ENCODE measurements at regions not wholly inside any gene's neighbourhood (a gene's known extent, or its start where the extent isn't known, plus 50 kb on each side); places are given as distances from the start of the nearest gene placed in this dataset.

DNA sequence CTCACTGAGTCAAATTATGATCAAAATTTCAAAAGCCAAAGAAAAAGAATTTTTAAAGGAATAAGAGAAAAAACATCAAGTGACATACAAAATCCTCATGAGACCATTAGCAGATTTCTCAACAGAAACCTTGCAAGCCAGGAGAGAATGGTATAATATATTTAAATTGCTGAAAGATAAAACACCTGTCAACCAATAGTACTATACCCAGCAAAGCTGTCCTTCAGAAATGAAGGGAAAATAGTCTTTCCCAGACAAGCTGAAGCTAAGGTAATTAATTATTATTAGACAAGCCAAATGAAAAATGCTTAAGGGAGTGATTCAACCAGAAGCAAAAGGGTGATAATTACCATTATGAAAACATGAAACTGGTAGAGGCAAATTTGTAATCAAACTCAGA is 104.2 kb upstream of the TET2 start:
- Histone ChIP-seq H3K4me3 (no peak overlapping the region), H3K27me3 (no peaks in the 10 kb centered on the region), H3K27ac (replicated peaks in 1 of 4) (no peak overlapping the region), H3K36me3 (no peaks in the 10 kb centered on the region), H3K4me1 (no peaks in the 10 kb centered on the region), H3K9me3 (peaks cover 0 to 26% (median 15%) of the 10 kb centered on the region in 4 donors)
- intact Hi-C loops (cut with DNase I), result no loop called here
- DNase-seq (ENCODE audit: extremely low spot score), result no peak
- TF ChIP-seq CTCF (IDR thresholded peaks at IDR 0.05) (no peak), POLR2AphosphoS5 (IDR thresholded peaks at IDR 0.05) (no peak), POLR2A (IDR thresholded peaks at IDR 0.05; ENCODE audit: low read depth) (no peak), EP300 (IDR thresholded peaks at IDR 0.05) (no peak)

DNA sequence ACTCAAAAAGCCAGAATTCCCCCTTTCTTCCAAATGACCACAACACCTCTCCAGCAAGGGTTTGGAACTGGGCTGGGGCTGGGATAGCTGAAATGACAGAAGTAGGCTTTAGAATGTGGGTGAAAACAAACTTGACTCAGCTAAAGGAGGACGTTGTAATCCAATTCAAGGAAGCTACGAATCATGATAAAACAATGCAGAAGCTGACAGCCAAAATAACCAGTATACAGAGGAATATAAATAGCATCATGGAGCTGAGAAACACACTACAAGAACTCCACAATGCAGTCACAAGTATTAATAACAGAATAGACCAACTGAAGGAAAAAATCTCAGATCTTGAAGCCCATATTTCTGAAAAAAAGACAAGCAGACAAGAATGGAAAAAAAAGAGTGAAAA is 95.8 kb upstream of the TET2 start:
- no peaks in the 10 kb centered on the region for H3K36me3 ChIP-seq
- intact Hi-C loops (cut with DNase I), result no loop called here
- TF ChIP-seq POLR2A (IDR thresholded peaks at IDR 0.05; ENCODE audit: low read depth) (no peak), POLR2AphosphoS5 (IDR thresholded peaks at IDR 0.05) (no peak), EP300 (IDR thresholded peaks at IDR 0.05) (no peak), CTCF (IDR thresholded peaks at IDR 0.05) (no peak)
- H3K9me3 ChIP-seq, result peaks cover 0 to 14% (median 5%) of the 10 kb centered on the region in 4 donors
- no peak overlapping the region for H3K27ac ChIP-seq (replicated peaks in 1 of 4)
- no peak for DNase-seq (ENCODE audit: extremely low spot score)
- no peaks in the 10 kb centered on the region for H3K27me3 ChIP-seq
- H3K4me1 ChIP-seq, result no peaks in the 10 kb centered on the region
- no peak overlapping the region for H3K4me3 ChIP-seq
- WGBS, result 54% methylated on average over 2 of the region's 2 CpGs

GRCh38 chr4:105057370-105058105 is 89.1 kb upstream of the TET2 start:
- 77% methylated on average over 5 of the region's 5 CpGs for WGBS
- Histone ChIP-seq H3K4me3 (no peak overlapping the region), H3K27me3 (no peaks in the 10 kb centered on the region), H3K4me1 (no peaks in the 10 kb centered on the region), H3K36me3 (no peaks in the 10 kb centered on the region), H3K27ac (replicated peaks in 1 of 4) (no peak overlapping the region), H3K9me3 (peaks cover 0 to 6% (median 2%) of the 10 kb centered on the region in 4 donors)
- DNase-seq (ENCODE audit: extremely low spot score), result no peak
- intact Hi-C loops (cut with DNase I), result no loop called here
- TF ChIP-seq POLR2A (IDR thresholded peaks at IDR 0.05; ENCODE audit: low read depth) (no peak), CTCF (IDR thresholded peaks at IDR 0.05) (no peak), EP300 (IDR thresholded peaks at IDR 0.05) (no peak), POLR2AphosphoS5 (IDR thresholded peaks at IDR 0.05) (no peak)

GRCh38 chr4:105058177-105058812 is 88.4 kb upstream of the TET2 start:
- H3K27me3 ChIP-seq, result no peaks in the 10 kb centered on the region
- no peaks in the 10 kb centered on the region for H3K36me3 ChIP-seq
- no peak overlapping the region for H3K27ac ChIP-seq (replicated peaks in 1 of 4)
- intact Hi-C loops (cut with DNase I), result no loop called here
- no peaks in the 10 kb centered on the region for H3K9me3 ChIP-seq
- no peak for DNase-seq (ENCODE audit: extremely low spot score)
- no peaks in the 10 kb centered on the region for H3K4me1 ChIP-seq
- H3K4me3 ChIP-seq, result no peak overlapping the region
- TF ChIP-seq POLR2AphosphoS5 (IDR thresholded peaks at IDR 0.05), result no peak
- no peak for TF ChIP-seq CTCF (IDR thresholded peaks at IDR 0.05)
- TF ChIP-seq POLR2A (IDR thresholded peaks at IDR 0.05; ENCODE audit: low read depth), result no peak
- no peak for TF ChIP-seq EP300 (IDR thresholded peaks at IDR 0.05)
- 78% methylated on average over 3 of the region's 3 CpGs for WGBS

Measured in esophagus muscularis mucosa (tissue), 4 donors.